H9 (cell line): ENCODE measurements at regions not wholly inside any gene's neighbourhood (a gene's known extent, or its start where the extent isn't known, plus 50 kb on each side); places are given as distances from the start of the nearest gene placed in this dataset.

Experiments used
- DNase-seq: peaks from one replicate; pipeline ENCODE4 v3.0.0-alpha.2; 2017
- H2AFZ ChIP-seq: one replicate; pipeline ENCODE4 v1.6.1; 2013; ENCODE audit warnings: mild to moderate bottlenecking, low read length, control low read depth, moderate library complexity
- H2AK5ac ChIP-seq: 2 replicates; pipeline ENCODE4 v1.6.1; 2013; ENCODE audit warnings: low read length, control low read depth, mixed read lengths; ENCODE audit not compliant: insufficient read length
- H2BK120ac ChIP-seq: one replicate; pipeline ENCODE4 v1.6.1; 2013; ENCODE audit warnings: low read depth, mild to moderate bottlenecking, low read length, control low read depth, inconsistent platforms; ENCODE audit not compliant: poor library complexity, severe bottlenecking
- H2BK12ac ChIP-seq: 2 replicates; pipeline ENCODE4 v1.6.1; 2013; ENCODE audit warnings: low read length, control low read depth, mixed read lengths, low read depth; ENCODE audit not compliant: insufficient read length
- H2BK15ac ChIP-seq: 2 replicates; pipeline ENCODE4 v1.6.1; 2013; ENCODE audit warnings: low read depth, low read length, control low read depth
- H2BK20ac ChIP-seq: one replicate; pipeline ENCODE4 v1.6.1; 2013; ENCODE audit warnings: low read depth, mild to moderate bottlenecking, low read length, control low read depth, inconsistent platforms; ENCODE audit not compliant: poor library complexity, severe bottlenecking
- H2BK5ac ChIP-seq: 2 replicates; pipeline ENCODE4 v1.6.1; 2013; ENCODE audit warnings: low read length, control low read depth, mixed read lengths; ENCODE audit not compliant: insufficient read length
- H3K14ac ChIP-seq: 2 replicates; pipeline ENCODE4 v1.6.1; 2013; ENCODE audit warnings: low read length, control low read depth; ENCODE audit not compliant: insufficient read depth
- H3K18ac ChIP-seq: 2 replicates; pipeline ENCODE4 v1.6.1; 2013; ENCODE audit warnings: low read depth, mild to moderate bottlenecking, mixed read lengths, low read length, control low read depth; ENCODE audit not compliant: insufficient read length
- H3K23ac ChIP-seq: 2 replicates; pipeline ENCODE4 v1.6.1; 2013; ENCODE audit warnings: low read length, control low read depth, mixed read lengths, low read depth; ENCODE audit not compliant: insufficient read length
- H3K23me2 ChIP-seq: 2 replicates; pipeline ENCODE4 v1.6.1; 2013; ENCODE audit warnings: low read depth, mild to moderate bottlenecking, mixed read lengths, low read length, control low read depth; ENCODE audit not compliant: insufficient read length, poor library complexity, severe bottlenecking
- H3K27ac ChIP-seq: 2 replicates; pipeline ENCODE4 v1.5.1; 2013; ENCODE audit warnings: low read length, control low read depth, mixed read lengths, low read depth; ENCODE audit not compliant: insufficient read length
- H3K27me3 ChIP-seq: 2 replicates; pipeline ENCODE4 v1.6.1; 2013; ENCODE audit warnings: low read length, control low read depth, inconsistent platforms; ENCODE audit not compliant: insufficient read depth
- H3K4ac ChIP-seq: 2 replicates; pipeline ENCODE4 v1.6.1; 2013; ENCODE audit warnings: low read depth, mild to moderate bottlenecking, control low read depth, inconsistent platforms, low read length, moderate library complexity
- H3K4me1 ChIP-seq: 2 replicates; pipeline ENCODE4 v1.6.1; 2013; ENCODE audit warnings: low read length, control low read depth, inconsistent platforms; ENCODE audit not compliant: insufficient read depth
- H3K4me2 ChIP-seq: 2 replicates; pipeline ENCODE4 v1.6.1; 2013; ENCODE audit warnings: low read length, control low read depth, mixed read lengths; ENCODE audit not compliant: insufficient read length, insufficient read depth
- H3K56ac ChIP-seq: 2 replicates; pipeline ENCODE4 v1.6.1; 2013; ENCODE audit warnings: low read depth, mild to moderate bottlenecking, mixed read lengths, low read length, control low read depth; ENCODE audit not compliant: insufficient read length
- H3K79me1 ChIP-seq: 2 replicates; pipeline ENCODE4 v1.6.1; 2013; ENCODE audit warnings: low read depth, mild to moderate bottlenecking, moderate library complexity, low read length, control low read depth, inconsistent platforms; ENCODE audit not compliant: insufficient read depth, poor library complexity, severe bottlenecking
- H3K79me2 ChIP-seq: 2 replicates; pipeline ENCODE4 v1.6.1; 2013; ENCODE audit warnings: low read length, control low read depth, inconsistent platforms; ENCODE audit not compliant: insufficient read depth
- H3K9ac ChIP-seq: 2 replicates; pipeline ENCODE4 v1.6.1; 2013; ENCODE audit warnings: low read length, control low read depth, mixed read lengths; ENCODE audit not compliant: insufficient read length; ENCODE audit errors: extremely low read depth
- H3K9me3 ChIP-seq: one replicate; pipeline ENCODE4 v1.6.1; 2013; ENCODE audit warnings: low read depth, low read length, inconsistent platforms; ENCODE audit not compliant: control insufficient read depth
- H3T11ph ChIP-seq: one replicate; pipeline ENCODE4 v1.6.1; 2013; ENCODE audit warnings: mild to moderate bottlenecking, low read length, control low read depth, inconsistent platforms
- H4K20me1 ChIP-seq: one replicate; pipeline ENCODE4 v1.6.1; 2013; ENCODE audit not compliant: control insufficient read depth, insufficient read length, insufficient read depth
- H4K5ac ChIP-seq: 2 replicates; pipeline ENCODE4 v1.6.1; 2013; ENCODE audit warnings: low read depth, mild to moderate bottlenecking, mixed read lengths, low read length, control low read depth; ENCODE audit not compliant: insufficient read length
- H4K8ac ChIP-seq: replicated peaks from 2 replicates; pipeline ENCODE4 v1.6.1; 2013; ENCODE audit warnings: low read length, control low read depth, mixed read lengths, low read depth; ENCODE audit not compliant: insufficient read length
- H4K91ac ChIP-seq: 2 replicates; pipeline ENCODE4 v1.6.1; 2013; ENCODE audit warnings: low read depth, mild to moderate bottlenecking, moderate library complexity, mixed read lengths, low read length, control low read depth; ENCODE audit not compliant: insufficient read length
- H3K27ac Mint-ChIP-seq, 3 experiments: 2 replicates in 2 of 3; 3 replicates in 1 of 3; pipeline ENCODE4 v1.8.0; 2020 to 2021; ENCODE audit warnings: mixed read lengths in 3 of 3, mild to moderate bottlenecking in 1 of 3, moderate library complexity in 1 of 3
- H3K27me3 Mint-ChIP-seq: 2 replicates; pipeline ENCODE4 v1.8.0; 2021; ENCODE audit warnings: low read depth, mild to moderate bottlenecking, moderate library complexity, mixed read lengths
- H3K36me3 Mint-ChIP-seq, 3 experiments: 2 replicates in 2 of 3; 3 replicates in 1 of 3; pipeline ENCODE4 v1.8.0; 2020 to 2021; ENCODE audit warnings: low read depth in 3 of 3, mixed read lengths in 3 of 3; ENCODE audit not compliant: insufficient read depth in 1 of 3
- H3K4me1 Mint-ChIP-seq, 2 experiments: 2 replicates each; pipeline ENCODE4 v1.8.0; 2020; ENCODE audit warnings: mixed read lengths in 2 of 2
- H3K4me3 Mint-ChIP-seq, 2 experiments: 2 replicates in 1 of 2; 3 replicates in 1 of 2; pipeline ENCODE4 v1.8.0; 2020 to 2021; ENCODE audit warnings: mild to moderate bottlenecking in 2 of 2, mixed read lengths in 2 of 2, moderate library complexity in 1 of 2
- H3K9me3 Mint-ChIP-seq, 2 experiments: 2 replicates in 1 of 2; 3 replicates in 1 of 2; pipeline ENCODE4 v1.8.0; 2020; ENCODE audit warnings: mild to moderate bottlenecking in 2 of 2, mixed read lengths in 2 of 2, moderate library complexity in 1 of 2
- CTCF ChIP-seq: fragments of 200-600 bp; sonication (generic); conservative IDR thresholded peaks from 3 replicates; pipeline ENCODE4 v1.8.0; 2021; ENCODE audit warnings: antibody characterized with exemption, mild to moderate bottlenecking
- WGBS: extraction: QIAGEN DNeasy Blood & Tissue Kit; methylation state at CpG from one replicate; pipeline ENCODE4 v1.1.7; 2013; ENCODE audit warnings: missing lambda C conversion rate, low lambda C conversion rate, mixed read lengths; ENCODE audit not compliant: insufficient read length; ENCODE audit errors: extremely low coverage; 5-methylcytosine and 5-hydroxymethylcytosine counted together

GRCh38 chr17:31595666-31596381 lies 204.3 kb downstream of the RAB11FIP4 start:
- H3K36me3 Mint-ChIP-seq: no peaks in the 10 kb centered on the region
- H3K27me3 ChIP-seq: no peaks in the 10 kb centered on the region
- H2BK5ac ChIP-seq: no peak overlapping the region
- H3K14ac ChIP-seq: no peak overlapping the region
- H3K27ac Mint-ChIP-seq: peak overlapping the region in 1 of 3 experiments; percentile 67; a peak in 2 of 7 replicates
- no peak overlapping the region for H3K4me2 ChIP-seq
- no peak overlapping the region for H2BK20ac ChIP-seq
- H3K9me3 Mint-ChIP-seq: no peaks in the 10 kb centered on the region
- no peaks in the 10 kb centered on the region for H3K79me2 ChIP-seq
- no peak overlapping the region for H2AK5ac ChIP-seq
- no peak overlapping the region for H2BK120ac ChIP-seq
- no peaks in the 10 kb centered on the region for H3K9me3 ChIP-seq
- H4K91ac ChIP-seq: no peak overlapping the region
- no peak overlapping the region for H4K8ac ChIP-seq
- H3K4me1 ChIP-seq: no peaks in the 10 kb centered on the region
- no peak overlapping the region for H3K9ac ChIP-seq
- H4K5ac ChIP-seq: no peak overlapping the region
- H3T11ph ChIP-seq: no peak overlapping the region
- H3K18ac ChIP-seq: peak overlapping the region; percentile 24
- H3K4me1 Mint-ChIP-seq: peaks cover 20 to 22% of the 10 kb centered on the region in 2 experiments
- H3K23me2 ChIP-seq: no peaks in the 10 kb centered on the region
- H3K79me1 ChIP-seq: no peaks in the 10 kb centered on the region
- H4K20me1 ChIP-seq: no peaks in the 10 kb centered on the region
- no peak overlapping the region for H2BK12ac ChIP-seq
- no peaks in the 10 kb centered on the region; the same call in none of the 2 replicates for H3K27me3 Mint-ChIP-seq
- WGBS: no CpG with 5 or more reads among the region's 10 CpGs
- no peak overlapping the region for H3K27ac ChIP-seq
- H2BK15ac ChIP-seq: no peak overlapping the region
- no peak overlapping the region for H3K4me3 Mint-ChIP-seq
- no peak overlapping the region for H3K23ac ChIP-seq
- no peak overlapping the region for H3K4ac ChIP-seq
- no peak overlapping the region for H2AFZ ChIP-seq
- H3K56ac ChIP-seq: no peak overlapping the region
- DNase-seq: no peak
- no peak for TF ChIP-seq CTCF
